ENCODE measurements at regions not wholly inside any gene's neighbourhood (a gene's known extent, or its start where the extent isn't known, plus 50 kb on each side); places are given as distances from the start of the nearest gene placed in this dataset.

GRCh38 chr3:16741103-16741758 lies 136.0 kb upstream of the DAZL start:
- Histone ChIP-seq H3K36me3 (ENCODE audit: control insufficient read depth, insufficient read depth, low read length) (no peaks in the 10 kb centered on the region), H3K27me3 (ENCODE audit: control insufficient read depth, insufficient read depth, low read length) (peaks cover 2% of the 10 kb centered on the region), H3K4me3 (ENCODE audit: low read length) (no peak overlapping the region), H3K27ac (ENCODE audit: low read length) (no peak overlapping the region), H3K9me3 (ENCODE audit: control insufficient read depth, insufficient read depth, low read length) (no peaks in the 10 kb centered on the region), H3K4me1 (ENCODE audit: control insufficient read depth, insufficient read depth, low read length) (no peaks in the 10 kb centered on the region)
- Mint-ChIP-seq H3K27me3 (ENCODE audit: low read depth in 2 of 2) (peaks cover 0 to 7% of the 10 kb centered on the region in 2 donors), H3K4me1 (peaks cover 0 to 5% of the 10 kb centered on the region in 2 donors), H3K27ac (no peak overlapping the region), H3K4me3 (no peak overlapping the region), H3K9me3 (peaks cover 5 to 7% of the 10 kb centered on the region in 2 donors), H3K36me3 (no peaks in the 10 kb centered on the region)
- intact Hi-C loops (cut with micrococcal nuclease): no loop called here
- TF ChIP-seq CTCF (IDR thresholded peaks at IDR 0.05): no peak
- no peak for DNase-seq
- 85% methylated on average over 3 of the region's 4 CpGs for WGBS (ENCODE audit: insufficient coverage)
- no peak for ATAC-seq

- no peak for TF ChIP-seq CTCF (IDR thresholded peaks at IDR 0.05)
- Histone ChIP-seq H3K4me3 (ENCODE audit: low read length) (no peak overlapping the region), H3K9me3 (ENCODE audit: control insufficient read depth, insufficient read depth, low read length) (no peaks in the 10 kb centered on the region), H3K36me3 (ENCODE audit: control insufficient read depth, insufficient read depth, low read length) (no peaks in the 10 kb centered on the region), H3K4me1 (ENCODE audit: control insufficient read depth, insufficient read depth, low read length) (no peaks in the 10 kb centered on the region), H3K27me3 (ENCODE audit: control insufficient read depth, insufficient read depth, low read length) (peaks cover 2% of the 10 kb centered on the region), H3K27ac (ENCODE audit: low read length) (no peak overlapping the region)
- DNase-seq (no peak), ATAC-seq (no peak)
- intact Hi-C loops (cut with micrococcal nuclease): no loop called here
- Mint-ChIP-seq H3K4me1 (peaks cover 0 to 5% of the 10 kb centered on the region in 2 donors), H3K27ac (no peak overlapping the region), H3K9me3 (peaks cover 5 to 7% of the 10 kb centered on the region in 2 donors), H3K36me3 (no peaks in the 10 kb centered on the region), H3K27me3 (ENCODE audit: low read depth in 2 of 2) (peaks cover 0 to 7% of the 10 kb centered on the region in 2 donors), H3K4me3 (no peak overlapping the region)
- 90% methylated on average over 3 of the region's 4 CpGs for WGBS (ENCODE audit: insufficient coverage)
These were observed 136.7 kb upstream of the DAZL start for GRCh38 chr3:16741890-16742289.

GRCh38 chr3:16743276-16743675 lies 138.1 kb upstream of the DAZL start:
- H3K4me3 Mint-ChIP-seq: no peak overlapping the region
- peaks cover 5 to 7% of the 10 kb centered on the region in 2 donors for H3K9me3 Mint-ChIP-seq
- no peaks in the 10 kb centered on the region for H3K36me3 Mint-ChIP-seq
- intact Hi-C loops (cut with micrococcal nuclease): no loop called here
- Histone ChIP-seq H3K4me1 (ENCODE audit: control insufficient read depth, insufficient read depth, low read length) (no peaks in the 10 kb centered on the region), H3K4me3 (ENCODE audit: low read length) (no peak overlapping the region), H3K36me3 (ENCODE audit: control insufficient read depth, insufficient read depth, low read length) (no peaks in the 10 kb centered on the region), H3K9me3 (ENCODE audit: control insufficient read depth, insufficient read depth, low read length) (no peaks in the 10 kb centered on the region), H3K27me3 (ENCODE audit: control insufficient read depth, insufficient read depth, low read length) (peaks cover 2% of the 10 kb centered on the region), H3K27ac (ENCODE audit: low read length) (no peak overlapping the region)
- TF ChIP-seq CTCF (IDR thresholded peaks at IDR 0.05): no peak
- ATAC-seq: no peak
- H3K4me1 Mint-ChIP-seq: no peaks in the 10 kb centered on the region
- H3K27ac Mint-ChIP-seq: no peak overlapping the region
- peaks cover 0 to 7% of the 10 kb centered on the region in 2 donors for H3K27me3 Mint-ChIP-seq (ENCODE audit: low read depth in 2 of 2)
- no peak for DNase-seq
